Suprapubic skin (tissue), 4 donors: ENCODE measurements at regions not wholly inside any gene's neighbourhood (a gene's known extent, or its start where the extent isn't known, plus 50 kb on each side); places are given as distances from the start of the nearest gene placed in this dataset.
"Not testable (repeated sequence)": the region's sequence is repeated elsewhere in the genome, so short reads cannot be mapped to it uniquely, and the experiment has no call there.

ENCODE experiments used
- DNase-seq, 2 donors: peaks; one replicate each; pipeline ENCODE4 v3.0.0-alpha.2; 2019; ENCODE audit warnings: low spot score in 2 of 2
- H3K27ac ChIP-seq: fragments of 200-600 bp; sonication (generic); one replicate; pipeline ENCODE4 v1.5.1; 2019
- H3K27me3 ChIP-seq: fragments of 200-600 bp; sonication (generic); one replicate; pipeline ENCODE4 v1.5.1; 2019
- H3K36me3 ChIP-seq: fragments of 200-600 bp; sonication (generic); one replicate; pipeline ENCODE4 v1.5.1; 2019
- H3K4me1 ChIP-seq: fragments of 200-600 bp; sonication (generic); one replicate; pipeline ENCODE4 v1.5.1; 2019
- H3K4me3 ChIP-seq: fragments of 200-600 bp; sonication (generic); one replicate; pipeline ENCODE4 v1.5.1; 2019; ENCODE audit warnings: mild to moderate bottlenecking
- H3K9me3 ChIP-seq: fragments of 200-600 bp; sonication (generic); one replicate; pipeline ENCODE4 v1.5.1; 2019
- CTCF ChIP-seq, 2 donors: fragments of 200-600 bp in 1 of 2; fragments of 450-650 bp in 1 of 2; sonication (generic) in 1 of 2; IDR thresholded peaks; one replicate each; pipeline ENCODE4 v1.5.1; 2016 to 2019; ENCODE audit warnings: antibody characterized with exemption in 2 of 2, mild to moderate bottlenecking in 1 of 2, moderate library complexity in 1 of 2
- EP300 ChIP-seq: sonication (generic); formaldehyde crosslinking; IDR thresholded peaks from one replicate; pipeline ENCODE4 v1.6.1; 2017; ENCODE audit warnings: antibody characterized with exemption
- POLR2A ChIP-seq, 2 donors: fragments of 450-650 bp; IDR thresholded peaks; one replicate each; pipeline ENCODE4 v1.6.1; 2017; ENCODE audit warnings: antibody characterized with exemption in 2 of 2, mild to moderate bottlenecking in 2 of 2, moderate library complexity in 2 of 2
- POLR2AphosphoS5 ChIP-seq, 3 donors: sonication (generic); formaldehyde crosslinking; IDR thresholded peaks; one replicate each; pipeline ENCODE4 v1.6.1; 2017; ENCODE audit warnings: antibody characterized with exemption in 3 of 3
- WGBS: methylation state at CpG from one replicate; pipeline ENCODE4 v1.1.5; 2018; 5-methylcytosine and 5-hydroxymethylcytosine counted together

DNA sequence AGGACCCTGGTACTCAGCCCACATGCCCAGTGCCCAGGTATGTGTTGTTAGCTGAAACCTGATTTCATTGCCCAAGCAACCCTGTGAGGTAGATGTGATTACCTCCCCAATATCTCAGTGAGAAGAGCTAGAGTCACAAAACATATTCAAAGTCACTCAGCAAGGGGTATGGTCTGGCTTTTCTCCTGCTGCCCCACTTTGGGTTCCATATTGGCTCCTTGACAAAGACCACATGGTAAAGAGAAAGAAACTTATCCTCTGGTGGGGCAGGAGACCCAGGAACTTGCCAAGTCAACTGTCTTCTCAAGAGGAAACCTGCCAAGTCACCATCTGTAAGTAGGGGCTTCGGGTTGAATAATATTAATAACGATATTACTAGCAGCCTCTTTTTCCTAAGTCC, 148.3 kb upstream of the LMCD1 start:
- Histone ChIP-seq H3K36me3 (no peaks in the 10 kb centered on the region), H3K27me3 (no peaks in the 10 kb centered on the region), H3K27ac (no peak overlapping the region), H3K4me1 (no peaks in the 10 kb centered on the region), H3K9me3 (no peaks in the 10 kb centered on the region), H3K4me3 (no peak overlapping the region)
- no peak for TF ChIP-seq EP300
- no peak for TF ChIP-seq CTCF (IDR thresholded peaks at IDR 0.05)
- no peak for TF ChIP-seq POLR2A (IDR thresholded peaks at IDR 0.05)
- no peak for TF ChIP-seq POLR2AphosphoS5 (IDR thresholded peaks at IDR 0.05)
- 93% methylated on average over 2 of the region's 2 CpGs for WGBS
- no peak for DNase-seq

GRCh38 chr3:8355346-8355745, 146.3 kb upstream of the LMCD1 start:
- Histone ChIP-seq H3K27ac (no peak overlapping the region), H3K36me3 (no peaks in the 10 kb centered on the region), H3K4me3 (no peak overlapping the region), H3K4me1 (no peaks in the 10 kb centered on the region), H3K27me3 (no peaks in the 10 kb centered on the region), H3K9me3 (no peaks in the 10 kb centered on the region)
- no peak for DNase-seq
- 92% methylated on average over 1 of the region's 1 CpG for WGBS
- TF ChIP-seq CTCF (IDR thresholded peaks at IDR 0.05) (no peak), POLR2AphosphoS5 (IDR thresholded peaks at IDR 0.05) (no peak), EP300 (no peak)

DNA sequence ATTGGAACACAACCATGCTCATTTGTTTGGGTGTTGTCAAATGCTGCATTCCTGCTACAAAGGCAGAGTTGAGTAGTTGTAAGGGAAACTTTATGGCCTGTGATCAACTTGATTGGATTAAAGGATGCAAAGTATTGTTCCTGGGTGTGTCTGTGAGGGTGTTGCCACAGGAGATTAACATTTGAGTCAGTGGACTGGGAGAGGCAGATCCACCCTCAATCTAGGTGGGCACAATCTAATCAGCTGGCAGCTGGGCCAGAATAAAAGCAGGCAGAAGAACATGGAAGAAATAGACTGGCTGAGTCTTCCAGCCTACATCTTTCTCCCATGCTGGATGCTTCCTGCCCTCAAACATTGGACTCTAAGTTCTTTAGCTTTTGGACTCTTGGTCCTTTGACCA, 145.6 kb upstream of the LMCD1 start:
- H3K27me3 ChIP-seq, DNase-seq, H3K36me3 ChIP-seq, H3K27ac ChIP-seq, H3K4me3 ChIP-seq, H3K4me1 ChIP-seq, H3K9me3 ChIP-seq: not testable (repeated sequence)

- Histone ChIP-seq H3K9me3 (no peaks in the 10 kb centered on the region), H3K27ac (no peak overlapping the region), H3K36me3 (no peaks in the 10 kb centered on the region), H3K4me1 (no peaks in the 10 kb centered on the region), H3K4me3 (no peak overlapping the region), H3K27me3 (no peaks in the 10 kb centered on the region)
- no peak for DNase-seq
- 88% methylated on average over 7 of the region's 7 CpGs for WGBS
- no peak for TF ChIP-seq POLR2AphosphoS5 (IDR thresholded peaks at IDR 0.05)
- TF ChIP-seq CTCF (IDR thresholded peaks at IDR 0.05), result no peak
- TF ChIP-seq POLR2A (IDR thresholded peaks at IDR 0.05), result no peak
- TF ChIP-seq EP300, result no peak
These were observed 143.8 kb upstream of the LMCD1 start for GRCh38 chr3:8357859-8358258.

DNA sequence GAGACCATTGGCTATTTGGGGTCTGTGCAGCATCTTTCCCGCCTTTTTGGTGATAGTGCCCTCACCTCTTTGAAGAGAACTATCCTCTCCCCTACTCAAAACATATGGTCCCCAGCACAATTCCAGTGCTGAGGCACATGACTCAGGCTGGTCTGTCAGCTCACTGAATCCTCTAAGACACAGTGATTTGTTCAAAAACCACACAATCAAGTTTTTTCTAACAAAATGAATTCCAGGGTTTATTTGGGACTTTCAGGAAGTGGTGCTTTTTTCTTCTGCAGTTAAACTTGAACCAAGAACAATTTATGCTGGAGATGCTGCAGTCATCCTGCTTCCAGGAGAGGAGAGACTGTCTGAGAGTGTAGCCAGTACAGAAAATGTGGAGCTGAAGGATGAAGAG, 142.5 kb upstream of the LMCD1 start:
- WGBS, result 96% methylated on average over 1 of the region's 1 CpG
- TF ChIP-seq EP300, result no peak
- TF ChIP-seq POLR2AphosphoS5 (IDR thresholded peaks at IDR 0.05), result no peak
- no peak for TF ChIP-seq POLR2A (IDR thresholded peaks at IDR 0.05)
- TF ChIP-seq CTCF (IDR thresholded peaks at IDR 0.05), result no peak
- Histone ChIP-seq H3K4me1 (no peaks in the 10 kb centered on the region), H3K27ac (no peak overlapping the region), H3K9me3 (no peaks in the 10 kb centered on the region), H3K4me3 (no peak overlapping the region), H3K36me3 (no peaks in the 10 kb centered on the region), H3K27me3 (no peaks in the 10 kb centered on the region)
- no peak for DNase-seq

GRCh38 chr3:8363200-8363599, 138.4 kb upstream of the LMCD1 start:
- 81% methylated on average over 1 of the region's 1 CpG for WGBS
- Histone ChIP-seq H3K27me3 (no peaks in the 10 kb centered on the region), H3K4me1 (no peaks in the 10 kb centered on the region), H3K27ac (no peak overlapping the region), H3K36me3 (no peaks in the 10 kb centered on the region), H3K4me3 (no peak overlapping the region), H3K9me3 (no peaks in the 10 kb centered on the region)
- TF ChIP-seq POLR2A (IDR thresholded peaks at IDR 0.05), result no peak
- no peak for TF ChIP-seq POLR2AphosphoS5 (IDR thresholded peaks at IDR 0.05)
- no peak for TF ChIP-seq EP300
- TF ChIP-seq CTCF (IDR thresholded peaks at IDR 0.05), result no peak
- no peak for DNase-seq
